ENCODE measurements at regions not wholly inside any gene's neighbourhood (a gene's known extent, or its start where the extent isn't known, plus 50 kb on each side); places are given as distances from the start of the nearest gene placed in this dataset.

GRCh38 chr5:124599028-124599973 lies 147.1 kb downstream of the ZNF608 start:
- TF ChIP-seq CTCF (IDR thresholded peaks at IDR 0.05) (no peak), EZH2 (IDR thresholded peaks at IDR 0.05; ENCODE audit: borderline replicate concordance, insufficient read depth, low read depth, low read length, poor library complexity, severe bottlenecking) (no peak)
- ChIA-PET CTCF (interaction anchor here (0.5 to 2.1 kb wide), 7 partner anchors 11 to 1236 kb away, joined by 3 to 5 read pairs (median 3); no protein-coding TSS in a partner anchor), POLR2A (interaction anchor here (0.7 to 3.7 kb wide), 3 partner anchors 14 to 148 kb away, joined by 3 to 9 read pairs (median 5); no protein-coding TSS in a partner anchor)
- H3K27me3 Mint-ChIP-seq = no peaks in the 10 kb centered on the region
- no peaks in the 10 kb centered on the region for H3K9me3 Mint-ChIP-seq (ENCODE audit: insufficient read depth)
- peak overlapping the region; percentile 42 for H3K27ac Mint-ChIP-seq
- ATAC-seq (ENCODE audit: low read depth) = peak; percentile 86
- H3K4me1 ChIP-seq (ENCODE audit: control insufficient read depth in 2 of 2, insufficient read depth in 2 of 2, low read length in 2 of 2) = peaks cover 28 to 32% of the 10 kb centered on the region in 2 donors
- H3K9ac ChIP-seq (ENCODE audit: low read length) = no peak overlapping the region
- H3K79me2 ChIP-seq (ENCODE audit: control insufficient read depth, insufficient read depth, low read length) = no peaks in the 10 kb centered on the region
- peaks cover 36% of the 10 kb centered on the region for H3K4me1 Mint-ChIP-seq
- H3K9me3 ChIP-seq (ENCODE audit: control extremely low read depth in 1 of 3, control insufficient read depth in 2 of 3, insufficient read depth in 1 of 3, low read length in 2 of 3) = no peaks in the 10 kb centered on the region
- no peaks in the 10 kb centered on the region for H3K36me3 ChIP-seq (replicated peaks in 1 of 2; ENCODE audit: control extremely low read depth in 1 of 2, control insufficient read depth in 1 of 2, extremely low read depth in 1 of 2, insufficient read depth in 2 of 2, low read length in 1 of 2)
- 0% methylated on average over 4 of the region's 10 CpGs for WGBS (ENCODE audit: insufficient coverage)
- no peaks in the 10 kb centered on the region for H4K20me1 ChIP-seq (ENCODE audit: control insufficient read depth, insufficient read depth, low read length, poor library complexity, severe bottlenecking)
- peak; percentile 74 for DNase-seq
- H3K4me3 Mint-ChIP-seq = peak overlapping the region; percentile 73
- no peak overlapping the region for H3K4me3 ChIP-seq (ENCODE audit: control extremely low read depth in 1 of 5, extremely low read depth in 1 of 5, insufficient read depth in 1 of 5, low read depth in 2 of 5, low read length in 4 of 5)
- no peak overlapping the region for H3K27ac ChIP-seq (ENCODE audit: low read length in 2 of 2)
- H3K4me2 ChIP-seq (replicated peaks; ENCODE audit: low read depth, low read length, poor library complexity, severe bottlenecking) = peak overlapping the region; percentile 41
- no peak overlapping the region for H2AFZ ChIP-seq (ENCODE audit: insufficient read depth, low read depth, low read length, poor library complexity, severe bottlenecking)
- intact Hi-C loops (cut with micrococcal nuclease) = loop anchor here (2.0 to 5.0 kb wide), 2 partner anchors 14 to 48 kb away; no protein-coding TSS in a partner anchor
- peaks cover 0 to 5% (median 0%) of the 10 kb centered on the region in 4 experiments for H3K27me3 ChIP-seq (replicated peaks in 1 of 4; ENCODE audit: control extremely low read depth in 1 of 4, control insufficient read depth in 3 of 4, insufficient read depth in 4 of 4, low read length in 3 of 4)
